GM12878 (cell line): ENCODE measurements at regions not wholly inside any gene's neighbourhood (a gene's known extent, or its start where the extent isn't known, plus 50 kb on each side); places are given as distances from the start of the nearest gene placed in this dataset.
"Not testable (repeated sequence)": the region's sequence is repeated elsewhere in the genome, so short reads cannot be mapped to it uniquely, and the experiment has no call there.

Experiments used
- BMI1 ChIP-seq: fragments of 450-650 bp; IDR thresholded peaks from 2 replicates; pipeline ENCODE4 v1.6.1; 2016; ENCODE audit warnings: mild to moderate bottlenecking, moderate library complexity, borderline replicate concordance
- CTCF ChIP-seq, 3 experiments: IDR thresholded peaks in 2 of 3; conservative IDR thresholded peaks in 1 of 3; 2 replicates each; pipeline ENCODE4 v1.5.1; 2011; ENCODE audit warnings: low read depth in 3 of 3, low read length in 3 of 3, mild to moderate bottlenecking in 3 of 3, control low read depth in 2 of 3, moderate library complexity in 2 of 3, inconsistent platforms in 1 of 3, mixed read lengths in 1 of 3; ENCODE audit not compliant: control insufficient read depth in 2 of 3, insufficient read depth in 1 of 3; ENCODE audit errors: extremely low read depth in 1 of 3
- E2F8 ChIP-seq: fragments of 450-650 bp; IDR thresholded peaks from 2 replicates; pipeline ENCODE4 v1.6.1; 2018; ENCODE audit warnings: mild to moderate bottlenecking, low read depth, moderate library complexity; ENCODE audit not compliant: partially characterized antibody
- EP300 ChIP-seq, 2 experiments: fragments of 150-350 bp in 1 of 2; IDR thresholded peaks; 2 replicates each; pipeline ENCODE4 v1.6.1; 2011 to 2012; ENCODE audit warnings: low read depth in 2 of 2, low read length in 2 of 2, borderline replicate concordance in 1 of 2, improper control_type of control experiment in 1 of 2, inconsistent platforms in 1 of 2; ENCODE audit not compliant: control insufficient read depth in 1 of 2
- KDM1A ChIP-seq: fragments of 200-600 bp; sonication (generic); IDR thresholded peaks from 2 replicates; pipeline ENCODE4 v1.6.1; 2016; ENCODE audit warnings: borderline replicate concordance
- MAX ChIP-seq: IDR thresholded peaks from 2 replicates; pipeline ENCODE4 v1.6.1; 2012; ENCODE audit warnings: low read depth, low read length, improper control_type of control experiment
- MYC ChIP-seq: IDR thresholded peaks from 2 replicates; pipeline ENCODE4 v1.6.1; 2011; ENCODE audit warnings: mild to moderate bottlenecking, low read length, moderate library complexity, inconsistent platforms; ENCODE audit not compliant: insufficient read depth, insufficient replicate concordance, insufficient read length, severe bottlenecking
- POLR2A ChIP-seq: IDR thresholded peaks from 2 replicates; pipeline ENCODE4 v1.6.1; 2011; ENCODE audit warnings: low read depth, mild to moderate bottlenecking, low read length
- SPI1 ChIP-seq: IDR thresholded peaks from 2 replicates; pipeline ENCODE4 v1.6.1; 2011; ENCODE audit warnings: low read depth, mild to moderate bottlenecking, low read length, moderate library complexity, borderline replicate concordance; ENCODE audit not compliant: insufficient read depth
- USF1 ChIP-seq: IDR thresholded peaks from 2 replicates; pipeline ENCODE4 v1.6.1; 2011; ENCODE audit warnings: borderline replicate concordance, low read depth, mild to moderate bottlenecking, moderate library complexity, mixed read lengths, low read length; ENCODE audit not compliant: insufficient read depth; ENCODE audit errors: extremely low read length
- ZBTB33 ChIP-seq: fragments of 450-650 bp; IDR thresholded peaks from 2 replicates; pipeline ENCODE4 v1.6.1; 2017; ENCODE audit warnings: mild to moderate bottlenecking
- ZNF274 ChIP-seq: IDR thresholded peaks from one replicate; pipeline ENCODE4 v1.8.0; 2011; ENCODE audit not compliant: insufficient read length, insufficient read depth
- ZNF687 ChIP-seq: fragments of 450-650 bp; IDR thresholded peaks from 2 replicates; pipeline ENCODE4 v1.6.1; 2017; ENCODE audit warnings: mild to moderate bottlenecking, moderate library complexity
- ZZZ3 ChIP-seq: IDR thresholded peaks from 2 replicates; pipeline ENCODE4 v1.6.1; 2011; ENCODE audit warnings: low read depth; ENCODE audit not compliant: control insufficient read depth, insufficient read length

- not testable (repeated sequence) for TF ChIP-seq ZNF274; CTCF (IDR thresholded peaks at IDR 0.05 in 2 of 3, conservative IDR thresholded peaks at IDR 0.05 in 1 of 3; ENCODE audit: control insufficient read depth in 2 of 3, extremely low read depth in 1 of 3, insufficient read depth in 1 of 3, low read depth in 3 of 3, low read length in 3 of 3); BMI1; ZBTB33; USF1; POLR2A; KDM1A; MYC; ZNF687; ZZZ3; EP300 (IDR thresholded peaks at IDR 0.05; ENCODE audit: borderline replicate concordance in 1 of 2, control insufficient read depth in 1 of 2, low read depth in 2 of 2, low read length in 2 of 2); SPI1; E2F8; MAX
Observed at GRCh38 chr2:126956773-126957172, 58.1 kb downstream of the TEX51 start.
